Osteocyte (in vitro differentiated cells): ENCODE measurements at regions not wholly inside any gene's neighbourhood (a gene's known extent, or its start where the extent isn't known, plus 50 kb on each side); places are given as distances from the start of the nearest gene placed in this dataset.

Source experiments
- DNase-seq: peaks from one replicate; pipeline ENCODE4 v3.0.0; 2021; ENCODE audit warnings: mixed read lengths; ENCODE audit not compliant: unreplicated experiment; ENCODE audit errors: extremely low spot score
- H3K27ac Mint-ChIP-seq: one replicate; pipeline ENCODE4 v1.8.0; 2021; ENCODE audit warnings: mild to moderate bottlenecking, mixed read lengths; ENCODE audit not compliant: unreplicated experiment
- H3K27me3 Mint-ChIP-seq: one replicate; pipeline ENCODE4 v1.8.0; 2021; ENCODE audit warnings: mixed read lengths; ENCODE audit not compliant: unreplicated experiment
- H3K36me3 Mint-ChIP-seq: one replicate; pipeline ENCODE4 v1.8.0; 2021; ENCODE audit warnings: mixed read lengths; ENCODE audit not compliant: unreplicated experiment
- H3K4me1 Mint-ChIP-seq: one replicate; pipeline ENCODE4 v1.8.0; 2021; ENCODE audit warnings: mixed read lengths; ENCODE audit not compliant: unreplicated experiment
- H3K4me3 Mint-ChIP-seq: one replicate; pipeline ENCODE4 v1.8.0; 2021; ENCODE audit warnings: mild to moderate bottlenecking, moderate library complexity, mixed read lengths; ENCODE audit not compliant: unreplicated experiment
- H3K9me3 Mint-ChIP-seq: one replicate; pipeline ENCODE4 v1.8.0; 2021; ENCODE audit warnings: mixed read lengths; ENCODE audit not compliant: unreplicated experiment
- TF ChIP-seq, protein P1 (sequence below): fragments of 200-600 bp; sonication (generic); IDR thresholded peaks from 2 replicates; pipeline ENCODE4 v1.5.0; 2021; ENCODE audit warnings: antibody characterized with exemption, mild to moderate bottlenecking, moderate library complexity

DNA sequence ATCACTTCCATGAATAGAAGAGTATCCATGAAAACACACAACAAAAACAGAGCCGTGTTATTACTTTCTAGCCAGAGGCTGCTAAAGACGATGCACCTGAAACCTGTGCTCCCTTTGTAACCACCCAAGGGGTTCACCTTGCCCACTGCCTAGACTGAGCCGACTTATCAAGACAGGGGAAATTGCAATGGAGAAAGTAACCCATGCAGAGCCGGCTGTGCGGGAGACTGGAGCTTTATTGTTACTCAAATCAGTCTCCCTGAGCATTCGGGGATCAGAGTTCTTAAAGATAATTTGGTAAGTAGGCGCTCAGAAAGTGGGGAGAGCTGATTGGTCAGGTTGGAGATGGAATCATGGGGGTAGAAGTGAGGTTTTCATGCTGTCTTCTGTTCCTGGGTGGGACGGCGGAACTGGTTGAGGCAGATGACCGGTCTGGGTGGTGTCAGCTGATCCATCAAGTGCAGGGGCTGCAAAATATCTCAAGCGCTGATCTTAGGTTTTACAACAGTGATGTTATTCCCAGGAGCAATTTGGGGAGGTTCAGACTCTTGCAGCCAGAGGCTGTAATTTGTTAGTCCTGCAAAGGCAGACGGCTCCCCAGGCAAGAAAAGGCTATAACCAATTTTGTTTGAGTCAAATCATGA is 366.6 kb downstream of the PREX1 start:
- H3K27me3 Mint-ChIP-seq: peaks cover 19% of the 10 kb centered on the region
- no peak for DNase-seq
- no peak overlapping the region for H3K4me3 Mint-ChIP-seq
- no peak overlapping the region for H3K27ac Mint-ChIP-seq
- H3K4me1 Mint-ChIP-seq: no peaks in the 10 kb centered on the region
- no peaks in the 10 kb centered on the region for H3K36me3 Mint-ChIP-seq
- TF ChIP-seq, protein P1, sequence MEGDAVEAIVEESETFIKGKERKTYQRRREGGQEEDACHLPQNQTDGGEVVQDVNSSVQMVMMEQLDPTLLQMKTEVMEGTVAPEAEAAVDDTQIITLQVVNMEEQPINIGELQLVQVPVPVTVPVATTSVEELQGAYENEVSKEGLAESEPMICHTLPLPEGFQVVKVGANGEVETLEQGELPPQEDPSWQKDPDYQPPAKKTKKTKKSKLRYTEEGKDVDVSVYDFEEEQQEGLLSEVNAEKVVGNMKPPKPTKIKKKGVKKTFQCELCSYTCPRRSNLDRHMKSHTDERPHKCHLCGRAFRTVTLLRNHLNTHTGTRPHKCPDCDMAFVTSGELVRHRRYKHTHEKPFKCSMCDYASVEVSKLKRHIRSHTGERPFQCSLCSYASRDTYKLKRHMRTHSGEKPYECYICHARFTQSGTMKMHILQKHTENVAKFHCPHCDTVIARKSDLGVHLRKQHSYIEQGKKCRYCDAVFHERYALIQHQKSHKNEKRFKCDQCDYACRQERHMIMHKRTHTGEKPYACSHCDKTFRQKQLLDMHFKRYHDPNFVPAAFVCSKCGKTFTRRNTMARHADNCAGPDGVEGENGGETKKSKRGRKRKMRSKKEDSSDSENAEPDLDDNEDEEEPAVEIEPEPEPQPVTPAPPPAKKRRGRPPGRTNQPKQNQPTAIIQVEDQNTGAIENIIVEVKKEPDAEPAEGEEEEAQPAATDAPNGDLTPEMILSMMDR: no peak
- H3K9me3 Mint-ChIP-seq: no peaks in the 10 kb centered on the region

DNA sequence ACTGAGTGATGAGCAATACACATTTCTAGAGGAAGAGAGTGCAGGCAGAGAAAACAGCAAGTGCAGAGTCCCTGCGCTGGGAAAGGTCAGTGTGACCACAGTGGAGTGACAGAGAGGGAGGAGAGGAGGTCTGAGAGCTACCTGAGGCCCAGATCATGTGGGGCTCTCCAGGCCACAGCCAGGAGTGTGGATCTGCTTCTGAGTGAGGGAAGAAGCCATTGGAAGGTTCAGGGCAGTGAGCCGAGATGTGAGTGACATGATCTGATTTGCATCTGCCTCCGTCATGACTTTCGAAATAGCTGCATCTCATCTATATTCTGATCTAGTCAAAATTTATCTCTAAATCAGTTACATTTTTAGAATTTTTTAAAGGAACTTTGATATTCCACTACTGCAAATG is 367.1 kb downstream of the PREX1 start:
- Mint-ChIP-seq H3K27me3 (peaks cover 19% of the 10 kb centered on the region), H3K9me3 (no peaks in the 10 kb centered on the region), H3K36me3 (no peaks in the 10 kb centered on the region), H3K4me3 (no peak overlapping the region), H3K4me1 (no peaks in the 10 kb centered on the region), H3K27ac (no peak overlapping the region)
- TF ChIP-seq, protein P1: no peak
- DNase-seq: no peak

DNA sequence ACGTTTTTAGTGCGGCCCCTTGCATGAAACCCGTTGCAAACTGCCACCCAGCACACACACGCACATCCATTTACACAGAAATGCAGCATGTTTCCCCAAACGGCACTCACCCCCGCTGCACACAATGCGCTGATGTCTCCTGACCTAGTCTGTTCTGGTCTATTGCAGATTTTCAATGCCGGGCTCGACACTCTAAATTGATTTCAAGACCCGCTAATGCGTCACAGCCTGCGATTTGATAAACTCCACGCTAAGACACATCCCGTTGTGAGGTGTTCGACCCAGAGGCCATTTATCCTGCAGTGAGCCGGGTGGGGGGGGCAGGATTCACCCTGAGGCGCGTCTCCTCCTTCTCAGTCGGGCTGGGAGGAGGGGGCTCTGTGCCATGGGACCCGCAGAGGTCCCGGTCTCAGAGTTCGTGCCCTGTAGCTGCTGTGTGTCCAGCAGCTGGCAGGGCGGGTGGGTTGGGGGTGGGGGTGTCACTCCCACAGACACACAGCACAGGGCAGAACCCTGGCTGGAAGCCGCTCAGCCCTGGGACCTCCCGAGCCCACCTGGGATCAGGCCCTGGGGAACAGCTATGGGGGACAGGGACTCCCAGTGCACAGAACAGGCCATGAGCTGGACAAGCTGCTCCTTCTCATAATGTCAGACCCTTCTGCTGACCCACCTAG is 367.9 kb downstream of the PREX1 start:
- TF ChIP-seq, protein P1: no peak
- Mint-ChIP-seq H3K4me1 (no peaks in the 10 kb centered on the region), H3K36me3 (no peaks in the 10 kb centered on the region), H3K27me3 (peaks cover 19% of the 10 kb centered on the region), H3K9me3 (no peaks in the 10 kb centered on the region), H3K4me3 (no peak overlapping the region), H3K27ac (no peak overlapping the region)
- no peak for DNase-seq

DNA sequence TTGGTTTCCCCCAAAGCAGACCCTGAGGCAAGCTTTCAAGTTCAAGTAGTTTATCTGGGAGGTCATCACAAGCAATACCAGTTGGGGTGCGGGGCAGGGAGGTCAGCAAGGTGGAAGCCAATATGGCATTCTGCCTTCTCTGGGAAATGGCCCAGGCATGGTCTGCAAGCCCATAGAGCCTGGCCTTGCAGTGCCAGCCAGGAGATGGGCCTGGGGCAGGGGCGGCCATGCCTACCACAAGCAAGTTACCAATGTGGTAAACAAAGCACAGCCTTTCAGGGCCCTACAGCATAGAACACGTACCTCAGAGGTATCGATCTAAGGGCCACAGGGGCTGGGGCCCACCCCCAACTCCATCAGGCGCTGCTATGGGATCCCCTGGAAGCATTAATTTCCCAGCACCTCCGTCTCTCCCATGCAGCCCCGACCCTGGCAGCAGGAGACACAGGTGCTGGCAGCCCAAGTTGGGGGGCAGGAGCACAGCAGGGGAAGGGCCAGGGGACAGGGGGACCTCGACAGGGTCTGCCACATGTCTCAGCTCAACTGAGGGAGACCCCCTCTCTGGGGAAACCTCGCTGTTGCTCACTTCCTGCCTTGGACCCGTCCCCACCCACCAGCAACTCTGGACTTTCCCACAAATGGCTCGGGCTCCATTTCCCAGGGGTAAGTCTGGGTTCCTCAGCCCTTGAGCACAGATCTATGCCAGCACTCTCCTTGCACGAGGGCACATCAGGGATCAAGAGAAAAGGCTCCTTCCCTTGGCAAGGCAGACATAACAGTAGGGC is 369.0 kb downstream of the PREX1 start:
- Mint-ChIP-seq H3K27ac (no peak overlapping the region), H3K4me1 (no peaks in the 10 kb centered on the region), H3K4me3 (no peak overlapping the region), H3K9me3 (no peaks in the 10 kb centered on the region), H3K27me3 (peaks cover 26% of the 10 kb centered on the region), H3K36me3 (no peaks in the 10 kb centered on the region)
- TF ChIP-seq, protein P1: no peak
- no peak for DNase-seq

DNA sequence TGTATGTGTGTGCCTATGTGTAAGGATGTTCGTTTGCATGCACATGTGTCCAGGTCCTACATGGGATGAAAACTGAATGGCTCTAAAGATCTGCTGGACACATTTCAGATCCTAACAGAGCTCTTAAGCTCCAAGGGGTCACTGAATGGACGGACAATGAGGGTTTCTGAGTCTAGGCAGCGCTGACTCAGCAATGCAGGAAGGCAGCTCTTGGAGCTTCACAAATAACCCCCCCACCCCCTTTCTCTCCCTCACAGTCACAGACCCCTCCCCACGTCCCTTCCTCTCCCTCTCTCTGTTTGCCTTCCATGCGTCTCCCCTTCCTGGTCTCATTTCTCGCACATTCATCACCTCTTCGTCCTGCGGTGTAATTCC is 369.8 kb downstream of the PREX1 start:
- Mint-ChIP-seq H3K27me3 (peaks cover 24% of the 10 kb centered on the region), H3K9me3 (no peaks in the 10 kb centered on the region), H3K4me1 (no peaks in the 10 kb centered on the region), H3K36me3 (no peaks in the 10 kb centered on the region), H3K4me3 (no peak overlapping the region), H3K27ac (no peak overlapping the region)
- DNase-seq: no peak
- TF ChIP-seq, protein P1: no peak
